Ovary (tissue), 3 donors: ENCODE measurements at regions not wholly inside any gene's neighbourhood (a gene's known extent, or its start where the extent isn't known, plus 50 kb on each side); places are given as distances from the start of the nearest gene placed in this dataset.
"Not testable (repeated sequence)": the region's sequence is repeated elsewhere in the genome, so short reads cannot be mapped to it uniquely, and the experiment has no call there.

Source experiments
- EP300 ChIP-seq: sonication (generic); formaldehyde crosslinking; IDR thresholded peaks from one replicate; pipeline ENCODE4 v1.6.1; 2017; ENCODE audit warnings: antibody characterized with exemption
- POLR2A ChIP-seq: fragments of 450-650 bp; IDR thresholded peaks from one replicate; pipeline ENCODE4 v1.6.1; 2017; ENCODE audit warnings: antibody characterized with exemption, mild to moderate bottlenecking, moderate library complexity
- TF ChIP-seq, protein P1 (sequence below), 3 donors: fragments of 450-650 bp in 2 of 3; fragments of 200-600 bp in 1 of 3; IDR thresholded peaks; one replicate each; pipeline versions ENCODE4 v1.5.1 to v1.8.0; 2016 to 2022; ENCODE audit warnings: antibody characterized with exemption in 3 of 3, mild to moderate bottlenecking in 1 of 3
- donor health status: DM: no; HTN: no; CAD: no.

DNA sequence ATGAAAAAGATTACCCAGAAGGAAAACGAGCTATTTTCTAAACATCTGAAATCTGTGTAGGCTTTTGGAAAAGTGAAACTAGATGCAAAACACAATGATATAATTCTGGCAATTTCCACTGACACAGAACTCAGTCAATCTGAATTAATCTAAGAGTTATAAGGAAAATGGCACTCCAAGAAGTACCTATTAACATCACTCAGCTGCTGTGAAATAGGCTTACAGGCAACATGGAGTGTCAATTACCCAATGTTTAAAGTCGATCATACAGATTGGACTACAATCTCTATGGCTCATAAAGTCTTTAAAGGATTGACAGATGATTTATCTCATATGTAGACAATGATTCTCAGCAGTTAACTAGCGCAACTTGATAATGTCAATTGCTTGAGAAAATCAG lies 120.9 kb downstream of the CCDC74A start:
- TF ChIP-seq, protein P1, sequence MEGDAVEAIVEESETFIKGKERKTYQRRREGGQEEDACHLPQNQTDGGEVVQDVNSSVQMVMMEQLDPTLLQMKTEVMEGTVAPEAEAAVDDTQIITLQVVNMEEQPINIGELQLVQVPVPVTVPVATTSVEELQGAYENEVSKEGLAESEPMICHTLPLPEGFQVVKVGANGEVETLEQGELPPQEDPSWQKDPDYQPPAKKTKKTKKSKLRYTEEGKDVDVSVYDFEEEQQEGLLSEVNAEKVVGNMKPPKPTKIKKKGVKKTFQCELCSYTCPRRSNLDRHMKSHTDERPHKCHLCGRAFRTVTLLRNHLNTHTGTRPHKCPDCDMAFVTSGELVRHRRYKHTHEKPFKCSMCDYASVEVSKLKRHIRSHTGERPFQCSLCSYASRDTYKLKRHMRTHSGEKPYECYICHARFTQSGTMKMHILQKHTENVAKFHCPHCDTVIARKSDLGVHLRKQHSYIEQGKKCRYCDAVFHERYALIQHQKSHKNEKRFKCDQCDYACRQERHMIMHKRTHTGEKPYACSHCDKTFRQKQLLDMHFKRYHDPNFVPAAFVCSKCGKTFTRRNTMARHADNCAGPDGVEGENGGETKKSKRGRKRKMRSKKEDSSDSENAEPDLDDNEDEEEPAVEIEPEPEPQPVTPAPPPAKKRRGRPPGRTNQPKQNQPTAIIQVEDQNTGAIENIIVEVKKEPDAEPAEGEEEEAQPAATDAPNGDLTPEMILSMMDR (IDR thresholded peaks at IDR 0.05): not testable (repeated sequence)
- not testable (repeated sequence) for TF ChIP-seq POLR2A, EP300
